ENCODE measurements at regions not wholly inside any gene's neighbourhood (a gene's known extent, or its start where the extent isn't known, plus 50 kb on each side); places are given as distances from the start of the nearest gene placed in this dataset.

DNA sequence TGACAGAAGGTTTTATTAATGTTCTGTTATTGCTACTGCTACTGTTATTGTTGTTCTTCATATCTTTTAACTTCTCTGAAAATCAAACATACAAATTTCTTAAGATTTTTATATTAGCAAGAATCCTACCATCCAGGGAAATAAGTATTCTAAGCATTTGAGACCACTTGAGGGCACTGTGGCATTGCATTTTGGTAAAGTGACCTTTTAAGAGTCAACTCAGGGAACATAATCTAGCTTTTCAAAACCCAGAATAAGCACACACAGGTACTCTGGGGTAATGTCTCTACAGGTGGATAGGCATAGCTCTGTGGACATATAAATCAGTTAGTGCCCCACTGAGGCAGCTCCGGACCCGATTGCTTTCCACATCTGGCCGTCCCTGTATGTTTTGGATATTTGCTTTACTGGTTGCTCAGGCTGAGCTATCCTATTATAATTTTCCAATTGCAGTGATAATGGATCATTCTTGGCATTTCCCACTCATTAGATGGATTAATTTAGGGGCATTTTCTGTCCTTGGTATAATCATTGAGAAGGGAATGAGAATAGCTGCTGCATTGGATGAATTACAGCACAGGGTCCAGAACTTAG lies 1425.1 kb upstream of the CDH8 start:
- no peak overlapping the region for H3K4me3 ChIP-seq
- TF ChIP-seq, protein P1, sequence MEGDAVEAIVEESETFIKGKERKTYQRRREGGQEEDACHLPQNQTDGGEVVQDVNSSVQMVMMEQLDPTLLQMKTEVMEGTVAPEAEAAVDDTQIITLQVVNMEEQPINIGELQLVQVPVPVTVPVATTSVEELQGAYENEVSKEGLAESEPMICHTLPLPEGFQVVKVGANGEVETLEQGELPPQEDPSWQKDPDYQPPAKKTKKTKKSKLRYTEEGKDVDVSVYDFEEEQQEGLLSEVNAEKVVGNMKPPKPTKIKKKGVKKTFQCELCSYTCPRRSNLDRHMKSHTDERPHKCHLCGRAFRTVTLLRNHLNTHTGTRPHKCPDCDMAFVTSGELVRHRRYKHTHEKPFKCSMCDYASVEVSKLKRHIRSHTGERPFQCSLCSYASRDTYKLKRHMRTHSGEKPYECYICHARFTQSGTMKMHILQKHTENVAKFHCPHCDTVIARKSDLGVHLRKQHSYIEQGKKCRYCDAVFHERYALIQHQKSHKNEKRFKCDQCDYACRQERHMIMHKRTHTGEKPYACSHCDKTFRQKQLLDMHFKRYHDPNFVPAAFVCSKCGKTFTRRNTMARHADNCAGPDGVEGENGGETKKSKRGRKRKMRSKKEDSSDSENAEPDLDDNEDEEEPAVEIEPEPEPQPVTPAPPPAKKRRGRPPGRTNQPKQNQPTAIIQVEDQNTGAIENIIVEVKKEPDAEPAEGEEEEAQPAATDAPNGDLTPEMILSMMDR (IDR thresholded peaks at IDR 0.05) = peak; percentile 35
- no peaks in the 10 kb centered on the region for H3K27me3 ChIP-seq (replicated peaks; ENCODE audit: insufficient read depth)
- no peaks in the 10 kb centered on the region for H3K4me1 ChIP-seq (ENCODE audit: control insufficient read depth in 1 of 2, low read depth in 2 of 2)
- no peak overlapping the region for H3K27ac ChIP-seq
- ATAC-seq (ENCODE audit: insufficient number of reproducible peaks, low FRiP score, low read depth) = no peak
- no peaks in the 10 kb centered on the region for H3K9me3 ChIP-seq
- no peak for DNase-seq (ENCODE audit: low spot score)
- H3K36me3 ChIP-seq = no peaks in the 10 kb centered on the region

DNA sequence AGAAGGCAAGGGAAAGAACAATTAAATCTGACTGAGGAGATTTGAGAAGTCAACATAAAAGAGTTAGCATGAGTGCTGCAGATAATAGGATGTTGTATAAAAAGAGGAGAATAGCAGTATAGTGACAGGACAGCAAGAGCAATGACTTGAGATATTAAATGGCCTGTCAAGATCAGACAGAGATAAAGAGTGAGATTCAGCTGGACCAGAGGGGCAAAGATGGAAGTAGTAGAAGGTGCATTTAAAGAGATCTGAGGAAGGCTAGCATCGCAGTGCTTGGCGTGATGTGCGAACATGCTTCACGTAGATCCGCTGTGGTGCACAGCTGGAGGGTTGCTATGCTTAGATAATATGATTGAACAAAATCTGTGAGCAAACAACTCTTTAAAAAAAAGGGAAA lies 1422.6 kb upstream of the CDH8 start:
- Histone ChIP-seq H3K27me3 (replicated peaks; ENCODE audit: insufficient read depth) (no peaks in the 10 kb centered on the region), H3K9me3 (no peaks in the 10 kb centered on the region), H3K4me3 (no peak overlapping the region), H3K36me3 (no peaks in the 10 kb centered on the region), H3K4me1 (ENCODE audit: control insufficient read depth in 1 of 2, low read depth in 2 of 2) (no peaks in the 10 kb centered on the region), H3K27ac (no peak overlapping the region)
- ATAC-seq (ENCODE audit: insufficient number of reproducible peaks, low FRiP score, low read depth) = no peak
- DNase-seq (ENCODE audit: low spot score) = no peak
- TF ChIP-seq, protein P1 (IDR thresholded peaks at IDR 0.05) = no peak

DNA sequence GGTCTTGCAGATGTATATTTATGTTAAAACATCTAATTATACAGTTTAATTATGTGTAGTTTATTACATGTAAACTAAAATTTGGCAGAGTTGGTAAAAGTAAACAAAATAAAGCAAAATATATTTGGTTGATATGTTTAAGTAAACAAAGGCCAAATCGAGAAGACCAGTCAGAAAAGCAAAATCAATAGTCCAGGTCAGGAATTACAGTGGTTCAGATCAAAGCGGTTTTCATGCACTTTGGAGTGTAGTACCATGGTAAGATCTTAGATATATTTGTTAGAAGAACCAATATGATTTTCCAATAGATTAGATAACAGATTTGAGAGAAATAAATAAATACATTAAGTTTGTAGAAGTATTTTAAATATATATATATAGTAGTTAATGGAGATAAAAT lies 1421.6 kb upstream of the CDH8 start:
- Histone ChIP-seq H3K9me3 (no peaks in the 10 kb centered on the region), H3K36me3 (no peaks in the 10 kb centered on the region), H3K27me3 (replicated peaks; ENCODE audit: insufficient read depth) (no peaks in the 10 kb centered on the region), H3K4me1 (ENCODE audit: control insufficient read depth in 1 of 2, low read depth in 2 of 2) (no peaks in the 10 kb centered on the region), H3K4me3 (no peak overlapping the region), H3K27ac (no peak overlapping the region)
- TF ChIP-seq, protein P1 (IDR thresholded peaks at IDR 0.05) = no peak
- DNase-seq (ENCODE audit: low spot score) (no peak), ATAC-seq (ENCODE audit: insufficient number of reproducible peaks, low FRiP score, low read depth) (no peak)

DNA sequence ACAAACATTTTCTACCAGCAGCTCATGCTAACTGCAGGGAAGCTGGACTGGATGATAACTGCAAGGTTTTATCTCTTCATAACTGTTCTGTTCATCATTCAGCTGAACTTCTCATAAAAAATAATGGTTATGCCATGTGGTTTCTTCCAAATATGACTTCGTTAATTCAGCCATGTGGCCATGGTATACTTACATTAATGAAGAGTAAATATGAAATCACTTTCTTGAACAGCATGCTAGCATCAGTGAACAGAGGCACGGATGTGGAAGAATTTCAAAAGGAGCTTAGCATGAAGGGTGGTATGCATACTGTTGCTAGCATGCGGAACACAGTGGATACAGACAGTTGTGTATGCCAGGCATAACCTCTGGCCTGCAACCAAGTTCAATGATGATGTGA lies 1417.0 kb upstream of the CDH8 start:
- no peaks in the 10 kb centered on the region for H3K9me3 ChIP-seq
- no peaks in the 10 kb centered on the region for H3K27me3 ChIP-seq (replicated peaks; ENCODE audit: insufficient read depth)
- ATAC-seq (ENCODE audit: insufficient number of reproducible peaks, low FRiP score, low read depth) (no peak), DNase-seq (ENCODE audit: low spot score) (no peak)
- no peaks in the 10 kb centered on the region for H3K36me3 ChIP-seq
- no peak overlapping the region for H3K27ac ChIP-seq
- H3K4me3 ChIP-seq = no peak overlapping the region
- H3K4me1 ChIP-seq (ENCODE audit: control insufficient read depth in 1 of 2, low read depth in 2 of 2) = no peaks in the 10 kb centered on the region
- TF ChIP-seq, protein P1 (IDR thresholded peaks at IDR 0.05) = no peak

DNA sequence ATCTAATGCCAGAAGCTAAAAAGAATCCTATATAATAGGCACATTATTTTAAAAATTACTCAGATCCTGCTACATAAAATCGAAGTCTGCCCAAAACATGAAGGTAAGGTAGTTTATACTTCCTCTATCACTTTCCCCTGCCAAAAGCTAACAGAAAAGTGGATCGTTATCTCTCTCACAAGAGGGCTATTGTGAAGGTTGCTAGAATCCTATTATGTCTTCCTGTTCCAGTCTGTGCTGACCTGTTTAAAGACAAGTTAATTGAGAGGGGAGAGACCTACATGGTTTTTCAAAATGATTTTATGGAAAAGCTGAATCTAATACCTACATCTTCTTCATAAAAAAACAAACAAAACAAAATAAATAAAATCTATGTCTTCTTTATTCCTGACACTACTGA lies 1410.9 kb upstream of the CDH8 start:
- Histone ChIP-seq H3K4me3 (no peak overlapping the region), H3K9me3 (no peaks in the 10 kb centered on the region), H3K27me3 (replicated peaks; ENCODE audit: insufficient read depth) (no peaks in the 10 kb centered on the region), H3K27ac (no peak overlapping the region), H3K36me3 (no peaks in the 10 kb centered on the region), H3K4me1 (ENCODE audit: control insufficient read depth in 1 of 2, low read depth in 2 of 2) (no peaks in the 10 kb centered on the region)
- no peak for ATAC-seq (ENCODE audit: insufficient number of reproducible peaks, low FRiP score, low read depth)
- TF ChIP-seq, protein P1 (IDR thresholded peaks at IDR 0.05) = no peak
- DNase-seq (ENCODE audit: low spot score) = no peak
